HG02642 (cell line): ENCODE measurements at regions not wholly inside any gene's neighbourhood (a gene's known extent, or its start where the extent isn't known, plus 50 kb on each side); places are given as distances from the start of the nearest gene placed in this dataset.
"Not testable (repeated sequence)": the region's sequence is repeated elsewhere in the genome, so short reads cannot be mapped to it uniquely, and the experiment has no call there.

Experiments used
- ATAC-seq: cut with Tn5 transposase; IDR thresholded peaks from one replicate; pipeline ENCODE4 v1.9.1; 2021; ENCODE audit warnings: mild to moderate bottlenecking; ENCODE audit not compliant: unreplicated experiment, poor library complexity

DNA sequence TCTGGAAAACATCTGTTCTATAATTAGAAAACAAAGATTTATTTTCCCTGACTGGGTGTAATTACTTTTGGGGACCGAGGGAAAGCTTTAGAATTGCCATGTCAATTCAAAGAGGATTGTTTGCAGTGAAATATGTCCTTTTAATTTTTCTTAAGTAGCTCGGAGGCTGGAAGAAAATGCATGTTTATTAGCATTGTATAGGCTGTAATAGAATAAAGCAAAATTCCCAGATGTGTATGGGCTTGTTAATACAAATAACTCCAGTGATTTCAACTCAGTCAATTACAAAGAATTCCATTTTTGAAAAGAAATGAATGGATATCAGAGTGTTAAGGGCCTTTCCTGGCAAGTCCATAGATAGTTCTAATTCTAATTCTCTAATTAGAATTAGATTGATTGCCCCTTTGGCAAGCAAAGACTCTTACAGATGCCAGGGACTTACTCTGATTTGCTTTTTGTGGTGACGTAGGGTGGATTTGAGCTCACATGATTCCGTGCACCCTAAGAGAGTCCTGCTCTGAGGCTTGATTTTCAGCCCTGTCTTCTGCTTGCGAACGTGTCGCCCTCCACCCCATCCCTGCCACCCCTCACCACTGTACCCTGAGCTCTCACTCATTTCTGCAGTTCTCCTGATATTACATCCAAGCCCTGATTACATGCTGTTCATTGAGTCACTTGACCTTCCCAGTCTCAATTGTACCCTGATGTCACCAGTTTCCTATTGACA, 70.0 kb upstream of the FAM20A start:
- ATAC-seq, result no peak

- ATAC-seq, result not testable (repeated sequence)
Observed at GRCh38 chr17:68666438-68666837, 65.3 kb upstream of the FAM20A start.

DNA sequence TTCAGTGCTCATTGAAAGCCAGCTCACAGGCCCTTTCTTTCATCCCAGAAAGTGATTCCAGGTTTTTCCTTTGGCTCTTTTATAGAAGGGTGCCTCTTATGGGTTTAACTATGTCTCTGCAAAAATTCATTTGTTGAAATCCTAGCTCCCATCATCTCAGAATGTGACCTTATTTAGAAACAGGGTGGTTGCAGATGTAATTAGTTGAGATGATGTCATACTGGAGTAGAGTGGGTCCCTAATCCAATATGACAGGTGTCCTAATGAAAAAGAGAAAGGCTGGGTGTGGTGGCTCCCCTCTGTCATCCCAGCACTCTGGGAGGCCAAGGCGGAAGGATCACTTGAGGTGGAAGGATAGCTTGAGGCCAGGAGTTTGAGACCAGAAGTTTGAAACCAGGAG, 64.2 kb upstream of the FAM20A start:
- no peak for ATAC-seq

- ATAC-seq, result no peak
Observed at GRCh38 chr17:68662479-68662878, 61.3 kb upstream of the FAM20A start.

- no peak for ATAC-seq
Observed at GRCh38 chr17:68662037-68662432, 60.9 kb upstream of the FAM20A start.

- ATAC-seq, result no peak
Observed at GRCh38 chr17:68661265-68662036, 60.3 kb upstream of the FAM20A start.

DNA sequence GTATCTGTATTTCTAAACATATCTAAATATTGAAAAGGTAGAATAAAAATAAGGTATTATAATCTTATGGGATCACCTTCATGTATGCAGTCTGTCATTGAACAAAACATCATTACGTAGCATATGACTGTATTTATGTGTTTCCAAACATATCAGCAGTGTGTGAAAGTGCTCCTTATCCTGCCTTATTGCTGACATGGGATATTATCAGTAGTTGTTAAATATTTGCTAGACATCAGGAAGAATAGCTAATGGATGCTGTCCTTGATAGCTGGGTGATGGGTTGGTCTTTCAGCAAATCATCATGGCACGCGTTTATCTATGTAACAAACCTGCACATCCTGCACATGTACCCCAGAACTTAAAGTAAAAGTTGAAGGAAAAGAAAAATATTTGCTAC, 59.1 kb upstream of the FAM20A start:
- ATAC-seq, result no peak

DNA sequence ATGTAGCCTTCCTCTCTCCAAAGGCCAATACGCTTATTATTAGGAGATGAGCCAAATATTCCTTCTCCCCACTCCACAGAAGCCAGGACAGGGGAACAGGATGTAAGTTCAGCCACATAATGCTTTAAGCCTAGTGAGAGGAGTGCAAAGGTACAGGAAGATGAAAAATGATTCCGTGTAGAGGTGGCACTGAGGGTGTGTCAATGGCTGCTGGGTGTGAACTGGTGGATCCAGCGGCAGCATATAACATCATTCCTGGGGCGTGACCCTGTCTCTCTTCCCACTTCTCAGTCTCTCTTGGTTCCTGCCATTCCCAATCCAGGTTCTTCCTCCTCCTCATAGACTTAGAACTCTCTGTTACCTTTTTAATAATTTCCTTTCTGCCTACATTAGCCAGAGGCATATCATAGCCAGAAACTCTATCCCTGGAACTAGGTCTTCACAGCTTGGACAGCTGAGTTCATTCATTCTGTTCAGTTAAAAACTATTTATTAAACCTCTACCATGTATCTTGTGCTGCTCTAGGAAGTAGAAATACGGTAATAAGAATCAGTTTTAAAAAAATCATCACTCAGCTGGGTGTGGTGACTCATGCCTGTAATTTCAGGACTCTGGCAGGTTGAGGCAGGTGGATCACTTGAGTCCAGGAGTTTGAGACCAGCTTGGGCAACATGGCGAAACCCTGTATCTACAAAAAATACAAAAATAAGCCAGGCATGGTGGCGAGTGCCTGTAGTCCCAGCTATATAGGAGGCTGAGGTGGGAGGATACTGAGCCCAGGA, 58.0 kb upstream of the FAM20A start:
- no peak for ATAC-seq

- no peak for ATAC-seq
Observed at GRCh38 chr17:68657576-68657975, 56.4 kb upstream of the FAM20A start.

GRCh38 chr17:68657166-68657565, 56.0 kb upstream of the FAM20A start:
- no peak for ATAC-seq

DNA sequence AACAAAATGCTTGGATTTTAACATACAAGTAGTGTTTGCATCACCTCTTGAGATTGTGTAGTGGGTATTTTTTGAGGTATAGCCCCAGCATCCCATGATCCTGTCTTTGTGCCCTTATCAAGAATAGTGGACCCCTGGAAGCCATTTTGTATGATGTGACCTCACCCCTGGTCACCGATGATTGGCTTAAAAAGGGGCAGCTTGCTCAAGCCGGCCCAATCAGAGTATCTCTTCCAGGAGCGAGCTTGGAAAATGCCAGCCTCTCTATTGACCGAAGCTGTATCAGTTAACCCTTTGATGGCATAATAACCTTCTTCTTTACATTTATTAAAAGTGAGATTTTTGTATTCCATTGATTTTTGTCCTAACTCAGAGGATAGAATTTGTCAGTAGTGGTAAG, 55.5 kb upstream of the FAM20A start:
- ATAC-seq, result no peak
